ENCODE measurements at regions not wholly inside any gene's neighbourhood (a gene's known extent, or its start where the extent isn't known, plus 50 kb on each side); places are given as distances from the start of the nearest gene placed in this dataset.

- no peak overlapping the region for H3K4me3 Mint-ChIP-seq (ENCODE audit: low read depth)
- H3K27ac Mint-ChIP-seq, result no peak overlapping the region
- no peak for DNase-seq (ENCODE audit: low spot score, unreplicated experiment)
- H3K9me3 Mint-ChIP-seq (ENCODE audit: low read depth), result peaks cover 4% of the 10 kb centered on the region
- TF ChIP-seq CTCF (IDR thresholded peaks at IDR 0.05; ENCODE audit: unreplicated experiment), result no peak
- peaks cover 6% of the 10 kb centered on the region for H3K4me1 Mint-ChIP-seq (ENCODE audit: low read depth)
- H3K36me3 Mint-ChIP-seq (ENCODE audit: insufficient read depth), result no peaks in the 10 kb centered on the region
- no peaks in the 10 kb centered on the region for H3K27me3 Mint-ChIP-seq
Observed at GRCh38 chr12:24499151-24500146, 449.5 kb downstream of the BCAT1 start.

GRCh38 chr12:24496755-24497154 lies 452.1 kb downstream of the BCAT1 start:
- TF ChIP-seq CTCF (IDR thresholded peaks at IDR 0.05; ENCODE audit: unreplicated experiment), result no peak
- DNase-seq (ENCODE audit: low spot score, unreplicated experiment), result no peak
- H3K4me1 Mint-ChIP-seq (ENCODE audit: low read depth), result peaks cover 6% of the 10 kb centered on the region
- H3K36me3 Mint-ChIP-seq (ENCODE audit: insufficient read depth), result no peaks in the 10 kb centered on the region
- no peak overlapping the region for H3K4me3 Mint-ChIP-seq (ENCODE audit: low read depth)
- H3K27me3 Mint-ChIP-seq, result no peaks in the 10 kb centered on the region
- H3K27ac Mint-ChIP-seq, result no peak overlapping the region
- H3K9me3 Mint-ChIP-seq (ENCODE audit: low read depth), result no peaks in the 10 kb centered on the region

- H3K4me3 Mint-ChIP-seq (ENCODE audit: low read depth), result no peak overlapping the region
- H3K9me3 Mint-ChIP-seq (ENCODE audit: low read depth), result no peaks in the 10 kb centered on the region
- H3K36me3 Mint-ChIP-seq (ENCODE audit: insufficient read depth), result no peaks in the 10 kb centered on the region
- H3K27me3 Mint-ChIP-seq, result no peaks in the 10 kb centered on the region
- no peaks in the 10 kb centered on the region for H3K4me1 Mint-ChIP-seq (ENCODE audit: low read depth)
- DNase-seq (ENCODE audit: low spot score, unreplicated experiment), result no peak
- H3K27ac Mint-ChIP-seq, result no peak overlapping the region
- TF ChIP-seq CTCF (IDR thresholded peaks at IDR 0.05; ENCODE audit: unreplicated experiment), result no peak
Observed at GRCh38 chr12:24494401-24494800, 454.5 kb downstream of the BCAT1 start.

- no peaks in the 10 kb centered on the region for H3K27me3 Mint-ChIP-seq
- H3K27ac Mint-ChIP-seq, result no peak overlapping the region
- H3K9me3 Mint-ChIP-seq (ENCODE audit: low read depth), result no peaks in the 10 kb centered on the region
- H3K4me3 Mint-ChIP-seq (ENCODE audit: low read depth), result no peak overlapping the region
- no peaks in the 10 kb centered on the region for H3K36me3 Mint-ChIP-seq (ENCODE audit: insufficient read depth)
- H3K4me1 Mint-ChIP-seq (ENCODE audit: low read depth), result no peaks in the 10 kb centered on the region
- TF ChIP-seq CTCF (IDR thresholded peaks at IDR 0.05; ENCODE audit: unreplicated experiment), result no peak
- no peak for DNase-seq (ENCODE audit: low spot score, unreplicated experiment)
Observed at GRCh38 chr12:24491968-24492367, 456.9 kb downstream of the BCAT1 start.

GRCh38 chr12:24489939-24490338 lies 459.0 kb downstream of the BCAT1 start:
- Mint-ChIP-seq H3K9me3 (ENCODE audit: low read depth) (no peaks in the 10 kb centered on the region), H3K27me3 (no peaks in the 10 kb centered on the region), H3K36me3 (ENCODE audit: insufficient read depth) (no peaks in the 10 kb centered on the region), H3K4me3 (ENCODE audit: low read depth) (no peak overlapping the region), H3K4me1 (ENCODE audit: low read depth) (peaks cover under 1% of the 10 kb centered on the region), H3K27ac (no peak overlapping the region)
- TF ChIP-seq CTCF (IDR thresholded peaks at IDR 0.05; ENCODE audit: unreplicated experiment), result no peak
- DNase-seq (ENCODE audit: low spot score, unreplicated experiment), result no peak
